KG1 (cell line): ENCODE measurements at regions not wholly inside any gene's neighbourhood (a gene's known extent, or its start where the extent isn't known, plus 50 kb on each side); places are given as distances from the start of the nearest gene placed in this dataset.

Experiments
- DNase-seq: peaks from one replicate; lab custom pipeline; 2025; lab: John Stamatoyannopoulos, UW

- no peak for DNase-seq
These were observed 65.3 kb downstream of the METRNL start for GRCh38 chr17:83144421-83145357.

DNA sequence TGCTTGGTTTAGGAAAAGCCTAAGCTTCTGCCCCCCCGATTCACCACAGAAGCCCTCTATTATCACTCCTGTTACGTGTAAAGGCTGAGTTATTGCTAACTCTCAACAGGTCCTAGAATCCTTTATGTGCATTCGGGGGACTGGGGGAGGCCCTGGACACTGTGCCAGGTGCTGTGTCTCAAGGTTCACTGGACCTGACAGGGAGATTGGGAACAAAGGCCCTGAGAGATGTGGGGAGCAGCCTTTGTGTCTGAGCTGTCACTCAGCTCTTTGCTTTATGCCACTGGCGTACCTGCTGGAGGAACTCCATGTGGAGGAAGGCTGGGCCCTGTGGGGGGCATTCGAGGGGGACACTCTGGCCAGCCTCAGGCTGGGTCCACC, 65.9 kb downstream of the METRNL start:
- no peak for DNase-seq

GRCh38 chr17:83145831-83146230, 66.4 kb downstream of the METRNL start:
- DNase-seq = no peak

DNA sequence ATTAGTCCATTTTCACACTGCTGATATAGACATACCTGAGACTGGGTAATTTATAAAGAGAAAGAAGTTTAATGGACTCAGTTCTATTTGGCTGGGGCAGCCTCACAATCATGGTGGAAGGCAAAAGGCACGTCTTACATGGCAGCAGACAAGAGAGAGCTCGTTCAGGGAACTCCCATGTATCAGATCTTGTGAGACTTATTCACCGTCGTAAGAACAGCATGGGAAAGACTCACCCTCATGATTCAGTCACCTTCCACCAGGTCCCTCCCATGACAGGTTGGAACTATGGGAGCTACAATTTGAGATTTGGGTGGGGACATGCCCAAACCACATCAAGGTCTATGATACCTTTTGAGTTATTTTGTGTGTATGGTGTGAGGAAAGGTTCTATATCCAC, 66.9 kb downstream of the METRNL start:
- no peak for DNase-seq

GRCh38 chr17:83147280-83147679, 67.9 kb downstream of the METRNL start:
- DNase-seq = no peak

GRCh38 chr17:83148317-83149028, 69.1 kb downstream of the METRNL start:
- DNase-seq = no peak

- no peak for DNase-seq
These were observed 69.8 kb downstream of the METRNL start for GRCh38 chr17:83149029-83149725.

- no peak for DNase-seq
These were observed 70.4 kb downstream of the METRNL start for GRCh38 chr17:83149761-83150251.

GRCh38 chr17:83150369-83151055, 71.1 kb downstream of the METRNL start:
- DNase-seq = no peak

- no peak for DNase-seq
These were observed 71.6 kb downstream of the METRNL start for GRCh38 chr17:83151056-83151441.

DNA sequence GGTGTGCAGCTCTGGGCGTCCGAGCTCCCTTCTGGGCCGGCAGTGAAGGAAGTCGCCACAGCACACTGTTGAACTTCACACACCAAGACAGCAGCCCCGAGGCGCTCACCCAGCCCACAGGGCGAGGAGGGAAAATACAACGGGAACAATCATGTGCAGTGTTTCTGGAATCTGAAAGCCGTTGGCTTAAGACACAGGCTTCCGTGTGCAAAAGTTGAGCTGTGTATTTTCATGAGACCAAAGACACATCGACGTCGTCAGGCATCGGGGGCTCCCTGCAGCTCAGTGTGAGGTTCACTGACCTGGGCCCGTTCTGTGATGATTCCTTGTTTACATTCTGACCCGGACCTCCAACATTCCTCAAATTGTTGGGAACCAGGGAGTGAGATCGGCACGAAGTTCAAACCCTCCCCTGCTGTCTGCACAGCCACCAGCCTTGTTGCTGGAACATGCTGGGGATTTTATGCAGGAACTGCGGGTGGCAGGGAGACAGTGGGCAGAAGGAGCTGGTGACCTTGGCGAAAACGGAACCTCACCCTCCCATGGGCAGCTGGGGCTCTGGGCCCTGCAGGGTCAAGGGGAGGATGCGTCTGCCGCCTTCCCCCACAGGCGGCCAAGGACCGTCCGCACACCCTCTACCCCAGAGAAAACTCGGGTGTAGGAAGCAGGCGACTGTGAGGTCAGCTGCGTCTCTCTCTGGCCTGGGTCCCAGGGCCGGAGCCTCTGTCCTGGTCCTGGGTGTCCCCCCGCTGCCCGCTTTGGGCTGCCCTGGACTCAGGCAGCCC, 72.2 kb downstream of the METRNL start:
- no peak for DNase-seq

GRCh38 chr17:83152227-83152744, 72.9 kb downstream of the METRNL start:
- DNase-seq = no peak

DNA sequence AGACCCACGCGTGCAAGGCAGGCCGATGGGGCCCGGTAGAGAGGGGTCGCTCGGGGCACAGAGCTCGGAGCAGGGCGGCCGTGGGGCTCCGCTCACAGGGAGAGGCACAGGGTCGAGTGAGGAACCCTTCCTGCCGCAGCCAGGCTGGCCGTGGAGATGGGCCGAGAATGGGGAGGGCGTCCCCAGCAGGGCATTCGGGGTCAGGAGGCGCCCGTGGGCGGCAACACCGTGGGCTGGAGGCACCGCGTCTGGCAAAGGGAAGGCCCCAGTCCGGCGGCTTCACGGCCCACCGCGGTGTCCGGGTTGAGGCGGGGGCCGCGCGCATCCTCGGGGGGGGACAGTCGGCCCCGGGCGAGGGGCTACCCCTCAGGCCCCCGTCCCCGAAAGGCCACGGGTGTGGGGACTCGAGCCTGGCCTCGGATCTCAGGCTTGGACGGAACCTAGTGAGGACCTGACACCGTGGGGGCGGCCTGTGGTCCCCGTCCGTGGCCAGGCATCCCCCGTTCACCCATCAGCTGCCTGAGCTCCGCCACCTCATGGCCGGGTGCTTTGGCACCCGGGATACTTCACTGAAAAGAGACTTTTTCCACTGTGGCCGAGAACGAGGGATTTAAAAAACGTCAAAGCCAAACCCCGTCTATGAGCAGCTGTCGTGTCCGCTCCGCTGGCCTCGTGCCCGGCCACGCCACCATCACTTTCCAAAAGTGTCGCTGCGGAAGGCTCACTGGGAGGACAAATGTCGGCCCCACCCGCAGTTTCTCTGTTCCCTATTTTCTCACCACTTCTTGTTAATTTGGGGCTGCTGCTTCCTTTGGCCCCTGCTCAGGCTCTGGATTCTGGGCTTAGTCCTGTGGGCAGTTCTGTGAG, 73.6 kb downstream of the METRNL start:
- no peak for DNase-seq

GRCh38 chr17:83153681-83154310, 74.4 kb downstream of the METRNL start:
- DNase-seq = no peak

DNA sequence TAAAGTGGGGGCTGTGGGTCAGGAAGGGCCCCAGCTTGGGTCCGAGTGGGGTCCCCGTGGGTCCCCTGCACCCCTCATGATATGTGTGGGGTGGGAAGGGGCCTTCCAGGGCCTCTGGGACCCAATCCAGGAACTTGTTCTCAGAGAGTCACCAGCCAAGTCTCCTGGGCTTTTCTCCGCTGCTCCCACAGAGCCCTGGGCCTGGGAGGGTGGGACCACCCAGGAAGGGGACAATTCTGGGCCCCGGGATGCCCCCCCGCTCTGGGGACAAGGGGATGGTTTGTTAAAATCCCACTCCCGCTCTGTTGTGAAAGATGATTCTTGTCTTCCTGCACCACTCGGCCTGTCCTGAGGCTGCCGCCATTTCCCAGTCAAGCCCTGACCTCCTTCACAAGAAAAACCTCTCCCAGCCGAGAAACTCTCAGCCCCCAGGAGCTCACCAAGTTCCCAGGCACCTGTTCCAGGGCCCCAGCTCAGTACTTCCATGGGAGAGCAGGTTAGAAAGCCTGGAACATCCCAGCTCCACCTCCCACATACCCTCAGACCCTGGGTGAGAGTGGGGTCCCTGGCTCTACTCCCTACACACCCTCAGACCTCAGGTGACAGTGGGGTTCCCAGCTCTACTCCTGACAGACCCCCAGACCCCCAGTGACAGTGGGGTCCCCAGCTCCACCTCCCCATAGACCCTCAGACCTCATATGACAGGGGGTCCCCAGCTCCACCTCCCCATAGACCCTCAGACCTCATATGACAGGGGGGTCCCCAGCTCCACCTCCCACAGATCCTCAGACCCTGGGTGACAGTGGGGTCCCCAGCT, 75.1 kb downstream of the METRNL start:
- DNase-seq = no peak

DNA sequence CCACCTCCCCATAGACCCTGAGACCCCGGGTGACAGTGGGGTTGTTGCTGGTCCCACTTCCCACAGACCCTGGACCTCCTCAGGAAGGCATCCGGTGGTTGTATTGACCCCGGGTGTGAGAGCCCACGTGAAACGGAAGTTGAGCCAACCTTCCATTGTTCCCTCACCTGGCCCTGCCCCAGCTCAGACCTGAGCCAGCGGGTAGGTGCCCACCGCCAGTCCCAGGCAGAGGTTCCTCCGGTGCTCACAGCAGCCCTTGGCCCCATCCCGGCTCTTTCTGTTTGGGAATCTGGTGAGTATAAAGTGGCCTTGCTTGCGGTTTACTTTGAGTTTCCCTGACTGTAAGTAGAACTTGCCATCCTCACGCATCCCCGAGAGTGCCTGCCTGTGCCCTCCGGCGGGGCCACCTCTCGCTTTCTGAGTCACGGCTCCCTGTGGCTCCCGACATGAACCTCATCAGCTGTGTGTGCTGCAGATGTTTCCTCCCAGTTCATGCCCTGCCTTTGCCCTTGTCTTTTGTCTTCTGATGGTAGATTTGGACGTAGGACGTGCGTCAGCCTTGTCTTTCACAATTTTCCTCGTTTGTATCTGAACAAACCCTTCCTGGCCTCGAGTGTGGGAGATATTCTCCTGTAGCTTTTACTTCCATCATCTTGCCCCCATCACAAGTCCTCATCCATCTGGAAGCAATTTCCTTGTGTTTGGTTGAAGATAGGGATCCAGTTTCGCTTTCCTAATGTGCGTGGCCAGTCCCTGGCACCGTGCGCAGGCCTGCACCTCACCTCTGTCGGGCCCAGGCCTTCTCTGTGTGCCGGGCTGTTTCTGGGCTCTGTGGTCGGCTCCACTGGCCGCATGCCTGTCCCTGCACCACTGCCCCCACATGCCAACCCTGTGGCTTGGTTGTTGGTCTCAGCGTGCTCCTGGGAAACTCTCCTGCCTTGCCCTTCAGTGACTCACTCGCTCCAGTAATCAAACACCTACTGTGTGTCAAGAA, 76.0 kb downstream of the METRNL start:
- DNase-seq = no peak

GRCh38 chr17:83156408-83156807, 77.0 kb downstream of the METRNL start:
- no peak for DNase-seq
